ENCODE measurements at regions not wholly inside any gene's neighbourhood (a gene's known extent, or its start where the extent isn't known, plus 50 kb on each side); places are given as distances from the start of the nearest gene placed in this dataset.

GRCh38 chr9:118529210-118529609 lies 825.0 kb downstream of the TLR4 start:
- no peak for DNase-seq

GRCh38 chr9:118529624-118530214 lies 825.5 kb downstream of the TLR4 start:
- no peak for DNase-seq

GRCh38 chr9:118532592-118532991 lies 828.4 kb downstream of the TLR4 start:
- DNase-seq, result no peak

DNA sequence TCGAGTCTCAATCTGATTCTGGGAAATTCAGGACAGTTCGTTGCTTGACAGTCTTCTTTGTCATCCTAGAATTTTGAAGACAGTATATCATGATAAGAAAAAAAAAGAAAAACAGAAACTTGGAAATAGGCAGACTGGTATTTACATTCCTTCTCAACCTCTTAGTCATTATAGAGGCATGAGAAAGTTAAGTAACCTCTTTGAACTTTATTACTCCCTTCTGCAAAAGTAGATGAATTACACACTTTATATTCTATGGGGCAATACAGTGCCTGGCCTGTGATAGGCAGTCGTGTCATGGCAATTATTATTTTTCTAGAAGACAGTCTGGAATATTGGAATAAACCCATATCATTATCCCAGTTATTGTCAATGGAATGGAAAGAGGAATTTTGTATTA lies 828.9 kb downstream of the TLR4 start:
- no peak for DNase-seq

- no peak for DNase-seq
These were observed 829.6 kb downstream of the TLR4 start for GRCh38 chr9:118533850-118534249.

- DNase-seq, result no peak
These were observed 832.0 kb downstream of the TLR4 start for GRCh38 chr9:118536153-118536552.

DNA sequence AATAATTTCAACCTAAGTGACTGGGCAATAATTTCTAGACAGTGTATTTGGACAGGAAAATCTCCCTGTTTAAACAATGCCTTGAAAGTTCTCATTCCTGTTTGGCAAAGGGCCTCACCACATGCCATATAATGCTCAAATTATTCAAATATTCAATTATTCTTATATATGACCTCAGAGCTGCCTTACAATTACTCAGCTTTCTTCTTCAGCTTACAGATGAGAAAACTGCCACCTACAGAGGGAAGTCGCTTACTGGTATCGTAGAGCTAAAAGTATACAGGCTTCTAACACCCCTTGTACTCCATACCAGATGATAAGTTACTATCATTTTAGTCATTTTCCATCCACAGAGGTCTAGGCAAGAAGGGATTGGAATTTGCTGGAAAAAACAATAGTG lies 830.3 kb downstream of the BRINP1 start:
- DNase-seq, result no peak

- DNase-seq, result no peak
These were observed 815.8 kb downstream of the BRINP1 start for GRCh38 chr9:118553465-118553864.

DNA sequence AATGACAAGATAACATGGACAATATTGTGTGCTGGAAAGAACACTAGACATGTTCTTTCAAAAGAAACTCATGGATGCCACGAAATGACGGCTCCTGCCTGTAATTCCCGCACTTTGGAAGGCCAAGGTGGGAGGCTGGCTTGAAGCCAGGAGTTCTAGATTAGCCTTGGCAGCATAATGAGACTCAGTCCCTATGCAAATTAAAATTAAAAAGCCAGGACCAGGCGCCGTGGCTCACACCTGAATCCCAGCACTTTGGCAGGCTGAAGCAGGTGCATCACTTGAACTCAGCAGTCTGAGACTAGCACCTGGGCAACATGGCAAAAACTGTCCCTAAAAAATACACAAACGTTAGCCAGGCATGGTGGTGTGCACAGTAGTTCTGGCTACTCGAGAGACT lies 814.2 kb downstream of the BRINP1 start:
- no peak for DNase-seq

DNA sequence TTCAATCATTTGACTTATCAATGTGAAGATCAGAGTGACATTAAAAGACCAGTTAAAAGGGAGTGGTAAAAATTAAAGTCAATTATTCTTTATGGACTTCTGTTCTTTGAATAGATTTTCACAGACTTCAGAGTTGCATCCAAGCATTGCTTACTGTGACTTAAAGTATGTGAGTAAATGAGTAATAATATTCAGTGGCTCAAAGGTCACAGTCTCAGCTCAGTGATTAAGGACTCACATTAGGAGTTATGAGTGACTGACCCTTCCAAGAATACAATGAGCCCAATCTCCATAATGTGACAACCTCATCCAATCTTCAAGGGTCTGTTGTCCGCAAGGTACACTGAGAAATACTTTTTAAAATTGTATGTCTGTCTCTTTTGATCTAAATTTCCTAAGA lies 811.2 kb downstream of the BRINP1 start:
- DNase-seq, result no peak

- DNase-seq, result no peak
These were observed 810.3 kb downstream of the BRINP1 start for GRCh38 chr9:118558891-118559290.

DNA sequence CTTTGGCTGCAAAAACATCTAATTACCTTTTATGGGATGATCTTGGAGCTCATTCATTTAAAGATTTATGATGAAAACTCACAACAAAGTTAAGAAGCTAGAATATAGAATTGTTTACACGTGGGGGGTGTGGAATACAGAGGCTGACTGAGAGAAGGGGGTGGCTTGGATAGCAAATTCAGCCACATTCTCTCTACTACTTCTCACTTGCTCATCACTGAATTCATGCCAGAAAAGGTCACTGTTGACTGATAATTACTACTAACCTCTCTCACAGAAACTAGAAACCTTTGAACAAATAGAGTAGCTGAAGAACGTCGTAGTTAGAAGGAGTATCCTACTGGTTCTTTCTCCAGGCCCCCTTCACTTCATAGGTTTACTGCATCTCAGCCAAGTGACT lies 808.2 kb downstream of the BRINP1 start:
- no peak for DNase-seq

DNA sequence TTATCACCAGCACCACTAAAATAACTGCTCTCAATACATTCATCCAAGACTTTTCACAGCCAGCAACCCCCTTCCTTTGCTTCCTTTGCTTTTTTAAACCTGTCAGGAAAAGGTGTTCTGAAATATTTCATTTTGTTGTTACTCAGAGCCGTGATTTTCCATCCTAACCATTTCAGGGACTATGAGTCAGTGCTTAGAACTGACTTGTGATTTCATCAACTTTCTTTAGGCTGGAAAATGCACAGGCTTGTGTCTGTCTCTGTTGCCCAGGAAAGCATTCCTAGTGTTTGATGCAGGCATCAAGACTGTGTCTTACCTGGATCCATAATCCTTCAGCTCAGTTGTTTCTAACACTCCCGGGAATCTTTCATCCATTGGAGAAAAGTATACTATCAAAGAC lies 805.6 kb downstream of the BRINP1 start:
- DNase-seq, result no peak

DNA sequence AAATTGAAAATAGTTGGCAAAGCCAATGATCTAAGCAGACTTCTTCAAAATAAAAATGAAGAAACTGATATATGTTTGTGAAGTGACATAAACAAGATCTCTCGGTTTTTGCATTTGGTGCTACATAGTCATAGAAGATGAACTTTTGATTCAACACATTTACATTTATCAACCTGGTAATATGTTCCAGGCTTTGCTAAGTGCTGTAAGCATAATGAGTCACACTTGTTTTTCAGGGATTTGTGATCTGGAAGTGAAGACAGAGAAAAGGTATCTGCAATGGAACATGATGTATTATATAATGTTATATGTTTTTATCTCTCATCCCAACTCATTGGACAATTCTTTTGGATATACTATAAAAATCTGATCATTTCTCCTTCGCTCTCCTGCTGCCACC lies 801.4 kb downstream of the BRINP1 start:
- no peak for DNase-seq

GRCh38 chr9:118568704-118569103 lies 800.5 kb downstream of the BRINP1 start:
- no peak for DNase-seq

- DNase-seq, result no peak
These were observed 800.1 kb downstream of the BRINP1 start for GRCh38 chr9:118569148-118569547.

DNA sequence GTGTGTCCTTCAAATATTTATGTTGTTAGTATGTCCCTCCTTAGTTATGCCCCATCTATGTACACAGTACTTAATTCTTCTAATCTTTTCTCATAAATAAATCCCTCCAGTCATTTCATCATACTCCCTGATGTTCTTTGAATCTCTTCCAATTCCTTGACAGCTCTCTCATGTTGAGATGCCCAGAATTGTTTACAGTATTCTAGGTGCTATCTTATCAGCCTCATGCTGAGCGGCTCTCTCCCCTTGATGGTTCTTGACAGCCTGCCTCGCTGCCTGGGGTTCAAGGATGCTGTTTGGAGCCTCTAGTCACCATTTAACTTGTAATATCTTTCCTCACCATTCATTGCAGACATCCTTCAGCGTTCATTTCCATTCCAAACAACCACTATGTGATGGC lies 799.2 kb downstream of the BRINP1 start:
- no peak for DNase-seq

- DNase-seq, result no peak
These were observed 793.7 kb downstream of the BRINP1 start for GRCh38 chr9:118575341-118576070.

DNA sequence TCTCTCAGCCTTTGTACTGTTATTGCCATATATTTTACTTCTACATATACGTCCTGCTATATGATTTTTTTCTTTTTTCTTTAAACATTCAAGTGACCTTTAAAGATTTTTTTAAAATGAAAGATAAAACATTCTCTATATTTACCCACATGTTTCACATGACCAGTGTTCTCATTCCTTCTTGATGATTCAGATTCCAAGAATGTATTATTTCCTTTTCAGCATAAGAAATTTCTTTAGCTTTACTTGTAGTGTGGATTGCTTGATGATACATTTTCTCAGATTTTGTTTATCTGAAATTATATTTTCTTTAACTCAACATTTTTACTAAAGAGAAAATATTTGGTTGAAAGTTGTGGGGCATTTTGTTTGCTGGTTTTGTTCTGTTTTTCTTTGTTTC lies 792.1 kb downstream of the BRINP1 start:
- no peak for DNase-seq

DNA sequence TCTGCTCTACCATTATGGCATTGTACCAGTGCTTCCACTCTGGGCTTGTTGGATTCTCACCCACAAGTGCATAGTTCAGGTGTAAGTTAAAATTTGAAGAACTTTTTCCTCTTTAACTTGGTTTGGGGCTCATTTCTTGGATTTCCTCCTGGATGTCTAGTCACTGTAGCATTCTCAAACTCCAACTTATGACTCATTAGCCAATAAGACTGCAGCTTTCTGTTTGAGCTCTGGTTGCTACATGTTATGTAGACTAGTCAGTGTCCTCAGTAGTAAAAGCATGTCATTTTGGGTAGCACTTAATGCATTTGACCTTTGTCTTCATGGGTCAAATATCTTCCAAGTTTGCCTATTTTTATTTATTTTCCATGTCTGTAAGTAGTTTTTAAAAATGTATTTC lies 790.8 kb downstream of the BRINP1 start:
- no peak for DNase-seq

- no peak for DNase-seq
These were observed 785.8 kb downstream of the BRINP1 start for GRCh38 chr9:118583414-118583813.

DNA sequence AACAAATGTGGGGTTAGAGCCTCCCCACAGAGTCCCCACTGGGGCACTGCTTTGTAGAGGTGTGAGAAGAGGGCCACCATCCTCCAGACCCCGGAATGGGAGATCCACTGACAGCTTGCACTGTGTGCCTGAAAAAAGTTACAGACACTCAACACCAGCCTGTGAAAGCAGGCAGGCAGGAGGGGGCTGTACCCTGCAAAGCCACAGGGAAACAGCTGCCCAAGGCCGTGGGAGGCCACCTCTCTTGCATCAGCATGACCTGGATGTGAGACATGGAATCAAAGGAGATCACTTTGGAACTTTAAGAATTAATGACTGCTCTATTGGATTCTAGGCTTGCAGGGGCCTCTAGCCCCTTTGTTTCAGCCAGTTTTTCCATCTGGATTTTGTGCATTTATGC lies 782.3 kb downstream of the BRINP1 start:
- DNase-seq, result no peak

- no peak for DNase-seq
These were observed 774.8 kb downstream of the BRINP1 start for GRCh38 chr9:118594428-118594827.

DNA sequence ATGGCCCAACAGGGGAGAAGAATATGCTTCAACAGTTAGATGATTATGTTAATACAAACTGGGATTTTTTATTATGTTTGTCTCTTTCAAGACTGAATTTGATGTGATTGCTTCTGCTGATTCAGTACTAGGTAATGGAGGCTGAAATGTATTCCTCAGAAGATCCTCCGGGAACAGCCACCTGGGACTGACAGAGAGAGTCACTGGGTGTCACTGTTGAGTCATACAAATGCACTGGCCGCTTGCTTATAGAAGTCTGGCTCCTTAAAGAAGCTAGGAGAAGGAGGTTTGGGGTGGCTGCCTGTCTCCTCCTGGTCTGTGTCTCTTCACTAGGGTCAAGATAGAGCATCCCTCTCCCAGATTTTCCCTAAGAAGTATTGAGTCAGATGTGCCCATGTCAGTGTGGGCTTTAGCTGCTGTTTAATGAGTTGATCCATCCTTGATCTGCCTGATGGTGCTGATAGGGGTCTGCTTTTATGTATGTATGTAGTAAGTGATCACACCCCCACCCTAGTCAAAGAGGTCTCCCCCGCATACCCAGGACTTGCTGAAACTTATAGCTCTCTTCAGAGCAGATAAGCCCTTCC lies 773.4 kb downstream of the BRINP1 start:
- DNase-seq, result no peak

Data from CD4-positive, alpha-beta T cell treated with Interleukin-6 for 4 hours (primary cell).